ENCODE measurements at regions not wholly inside any gene's neighbourhood (a gene's known extent, or its start where the extent isn't known, plus 50 kb on each side); places are given as distances from the start of the nearest gene placed in this dataset.

DNA sequence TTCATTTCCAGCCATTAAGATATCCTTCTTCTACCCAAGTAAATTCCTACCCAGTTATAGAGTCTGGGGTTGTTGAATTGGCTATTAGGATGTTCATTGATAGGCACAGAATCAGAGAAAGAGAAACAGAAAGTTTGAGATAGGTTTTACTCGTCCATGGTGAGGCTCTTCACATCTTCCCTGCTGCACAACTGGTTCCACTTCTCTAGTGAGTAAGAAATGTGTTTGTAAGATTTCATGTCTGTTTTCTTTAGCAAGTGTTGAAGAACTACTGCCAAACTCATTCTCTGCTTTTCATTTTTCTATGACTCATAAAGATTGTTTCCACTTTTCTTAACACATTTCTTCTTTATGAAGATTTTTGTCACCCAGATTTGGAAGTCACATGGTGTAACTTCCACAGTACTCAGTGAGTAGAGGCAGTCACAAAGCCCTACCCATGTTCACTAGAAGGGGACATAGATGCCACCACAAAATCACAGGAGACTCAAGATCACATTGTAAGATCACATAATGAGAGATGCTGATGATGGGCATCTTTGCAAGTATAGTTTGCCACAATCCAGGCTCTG, 152.3 kb downstream of the SNX7 start:
- DNase-seq (ENCODE audit: low read depth), result no peak

DNA sequence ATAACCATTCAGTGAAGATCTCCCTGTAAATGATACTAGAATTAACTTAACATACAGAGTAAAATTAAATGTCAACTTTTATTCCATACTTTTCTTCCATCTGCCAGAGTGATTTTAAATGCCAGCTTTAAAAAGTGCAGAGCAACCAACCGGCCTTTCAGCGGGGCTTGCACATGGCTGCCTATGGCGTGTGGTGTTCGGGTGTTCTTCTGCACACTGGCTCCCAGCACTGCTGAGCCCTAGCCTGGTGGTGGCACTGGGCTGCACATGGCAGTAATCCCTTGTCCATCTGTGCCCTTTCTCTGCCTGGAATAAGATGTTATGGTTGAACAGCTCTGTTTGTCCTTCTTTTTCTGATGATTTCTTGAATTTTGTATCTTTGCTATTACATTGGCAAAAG, 156.3 kb downstream of the SNX7 start:
- DNase-seq (ENCODE audit: low read depth), result no peak

DNA sequence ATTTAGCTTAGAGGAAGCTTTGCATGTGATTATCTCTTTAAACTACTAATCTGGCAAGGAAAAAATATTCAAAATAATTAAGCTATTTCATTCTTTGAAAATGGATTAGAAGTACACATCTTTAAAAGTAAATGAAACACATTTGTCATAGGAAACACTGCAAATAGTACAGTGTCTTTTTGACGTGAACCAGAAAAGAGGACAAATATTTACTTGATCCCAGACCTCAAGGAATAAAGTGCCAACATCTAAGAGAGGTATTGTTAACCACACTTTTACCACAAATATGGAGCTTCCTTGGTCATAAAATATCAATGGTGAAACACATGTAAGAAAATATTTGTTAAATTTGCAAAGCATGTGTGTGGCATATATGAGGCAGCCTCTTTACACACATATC, 159.9 kb downstream of the SNX7 start:
- DNase-seq (ENCODE audit: low read depth), result no peak

DNA sequence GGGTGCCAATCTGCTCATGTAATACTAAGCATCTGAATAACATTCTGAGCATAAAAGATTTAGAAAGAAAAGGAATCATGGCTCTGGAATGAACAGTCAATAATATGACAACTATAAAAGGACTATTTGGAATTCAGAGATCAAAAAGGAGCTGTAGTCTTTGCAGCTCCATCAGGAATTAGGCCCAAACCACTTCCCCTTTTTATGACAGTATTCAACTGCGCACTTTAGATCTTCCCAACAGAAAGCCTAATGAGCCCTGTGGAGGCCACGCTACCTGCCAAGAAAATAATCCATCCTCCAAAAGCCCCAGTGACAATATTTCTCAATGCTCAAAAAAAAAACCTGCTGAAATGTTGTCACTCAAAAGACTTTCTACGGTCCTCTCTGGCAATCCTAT, 163.2 kb downstream of the SNX7 start:
- DNase-seq (ENCODE audit: low read depth), result no peak

DNA sequence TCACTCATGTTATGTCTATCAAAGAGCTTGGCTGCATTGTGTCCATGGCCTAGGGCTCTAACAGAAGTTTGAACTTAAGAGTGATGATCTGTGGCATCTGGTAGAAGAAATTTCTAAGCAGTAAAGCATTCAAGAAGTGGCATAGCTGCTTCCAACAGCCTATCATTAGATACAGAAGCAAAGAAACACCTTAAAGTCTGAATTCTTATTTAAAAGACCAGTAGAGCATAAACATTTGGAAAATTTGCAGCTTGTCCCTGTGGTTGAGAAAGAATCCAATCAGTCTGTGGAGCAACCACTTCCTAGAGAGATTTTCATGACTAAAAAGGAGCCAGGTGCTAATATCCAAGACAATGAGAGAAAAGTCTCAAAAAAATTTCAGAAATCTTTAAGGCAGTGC, 165.5 kb downstream of the SNX7 start:
- DNase-seq (ENCODE audit: low read depth), result no peak

DNA sequence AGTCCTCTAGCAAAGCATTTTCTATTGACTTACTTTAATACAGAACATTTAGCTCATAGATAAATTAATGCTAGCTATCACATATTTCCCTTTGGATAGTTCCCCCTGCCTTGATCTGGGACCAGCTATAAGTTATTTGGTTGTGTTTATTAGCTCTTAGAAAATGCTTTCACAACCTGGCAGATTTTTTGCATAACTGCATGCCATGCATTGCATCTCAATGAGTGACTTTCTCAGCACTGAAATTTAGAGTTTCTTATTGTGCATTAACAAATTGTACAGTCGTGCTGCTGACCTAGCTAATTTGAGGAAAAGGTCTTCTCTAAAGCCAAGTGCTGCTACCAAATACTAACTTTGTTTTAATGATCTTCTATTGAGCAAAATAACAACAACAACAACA, 164.8 kb downstream of the PLPPR5 start:
- peak; percentile 3 for DNase-seq (ENCODE audit: low read depth)
